DOHH2 (cell line): ENCODE measurements at regions not wholly inside any gene's neighbourhood (a gene's known extent, or its start where the extent isn't known, plus 50 kb on each side); places are given as distances from the start of the nearest gene placed in this dataset.

Experiments used
- H3F3A ChIP-seq: fragments of 200-600 bp; sonication (generic), shearing (Covaris generic); 2 replicates; pipeline ENCODE4 v1.6.0; 2016; ENCODE audit warnings: antibody characterized with exemption, mild to moderate bottlenecking; ENCODE audit not compliant: control insufficient read depth, insufficient read depth
- H3K27ac ChIP-seq: fragments of 200-600 bp; sonication (generic); 2 replicates; pipeline ENCODE4 v1.5.1; 2014; ENCODE audit warnings: low read depth, mild to moderate bottlenecking, low read length, moderate library complexity
- H3K27me3 ChIP-seq: fragments of 200-600 bp; sonication (generic); 2 replicates; pipeline ENCODE4 v1.6.1; 2014; ENCODE audit warnings: mild to moderate bottlenecking, low read length, mixed read lengths; ENCODE audit not compliant: control insufficient read depth
- H3K36me3 ChIP-seq: fragments of 200-600 bp; sonication (generic); 2 replicates; pipeline ENCODE4 v1.6.1; 2014; ENCODE audit warnings: mild to moderate bottlenecking, low read length, moderate library complexity, mixed read lengths; ENCODE audit not compliant: control insufficient read depth
- H3K4me1 ChIP-seq: fragments of 200-600 bp; sonication (generic); 2 replicates; pipeline ENCODE4 v1.6.1; 2014; ENCODE audit warnings: mild to moderate bottlenecking, low read length, mixed read lengths; ENCODE audit not compliant: control insufficient read depth
- H3K4me2 ChIP-seq: fragments of 200-600 bp; sonication (generic); 2 replicates; pipeline ENCODE4 v1.6.0; 2014; ENCODE audit warnings: mild to moderate bottlenecking, low read length, moderate library complexity
- H3K4me3 ChIP-seq: fragments of 200-600 bp; sonication (generic); 2 replicates; pipeline ENCODE4 v1.5.1; 2014; ENCODE audit warnings: mild to moderate bottlenecking, low read length, mixed read lengths
- H3K79me2 ChIP-seq: fragments of 200-600 bp; sonication (generic); 2 replicates; pipeline ENCODE4 v1.6.1; 2014; ENCODE audit warnings: mild to moderate bottlenecking, low read length, mixed read lengths; ENCODE audit not compliant: control insufficient read depth
- H3K9me2 ChIP-seq: fragments of 200-600 bp; sonication (generic); replicated peaks from 2 replicates; pipeline ENCODE4 v1.6.1; 2014; ENCODE audit warnings: mild to moderate bottlenecking, low read length, mixed read lengths; ENCODE audit not compliant: control insufficient read depth
- H3K9me3 ChIP-seq: fragments of 200-600 bp; sonication (generic); 2 replicates; pipeline ENCODE4 v1.6.1; 2014; ENCODE audit warnings: antibody characterized with exemption, low read length, mixed read lengths; ENCODE audit not compliant: control insufficient read depth, insufficient read depth
- H4K20me1 ChIP-seq: fragments of 200-600 bp; sonication (generic); 2 replicates; pipeline ENCODE4 v1.6.0; 2014; ENCODE audit warnings: low read depth, mild to moderate bottlenecking, antibody characterized with exemption, low read length, moderate library complexity; ENCODE audit not compliant: control insufficient read depth, insufficient read depth
- CTCF ChIP-seq: fragments of 200-600 bp; sonication (generic); IDR thresholded peaks from one replicate; pipeline ENCODE4 v1.5.1; 2014; ENCODE audit warnings: antibody characterized with exemption, mild to moderate bottlenecking, low read depth, low read length; ENCODE audit not compliant: poor library complexity, severe bottlenecking
- EZH2phosphoT487 ChIP-seq: fragments of 200-600 bp; sonication (generic); IDR thresholded peaks from 2 replicates; pipeline ENCODE4 v1.6.1; 2017; ENCODE audit warnings: borderline replicate concordance, mild to moderate bottlenecking, antibody characterized with exemption, low read length, moderate library complexity, mixed read lengths

- H3F3A ChIP-seq: no peaks in the 10 kb centered on the region
- H3K4me1 ChIP-seq: no peaks in the 10 kb centered on the region
- no peak overlapping the region for H3K27ac ChIP-seq
- TF ChIP-seq CTCF (no peak), EZH2phosphoT487 (no peak)
- no peaks in the 10 kb centered on the region for H3K36me3 ChIP-seq
- H3K4me3 ChIP-seq: no peak overlapping the region
- no peaks in the 10 kb centered on the region for H4K20me1 ChIP-seq
- no peaks in the 10 kb centered on the region for H3K79me2 ChIP-seq
- H3K9me3 ChIP-seq: no peaks in the 10 kb centered on the region
- no peaks in the 10 kb centered on the region for H3K27me3 ChIP-seq
- no peaks in the 10 kb centered on the region for H3K9me2 ChIP-seq
- H3K4me2 ChIP-seq: no peak overlapping the region
Observed at GRCh38 chr20:10832141-10832540, 158.3 kb upstream of the JAG1 start.

- Histone ChIP-seq H3K36me3 (no peaks in the 10 kb centered on the region), H3K4me3 (no peak overlapping the region), H3K9me3 (peaks cover 7% of the 10 kb centered on the region; the same call in 1 of the 2 replicates), H3K27me3 (no peaks in the 10 kb centered on the region), H3F3A (no peaks in the 10 kb centered on the region), H3K27ac (no peak overlapping the region), H3K4me1 (no peaks in the 10 kb centered on the region), H3K9me2 (no peaks in the 10 kb centered on the region), H3K79me2 (no peaks in the 10 kb centered on the region), H4K20me1 (no peaks in the 10 kb centered on the region), H3K4me2 (no peak overlapping the region)
- TF ChIP-seq EZH2phosphoT487: no peak
- TF ChIP-seq CTCF: no peak
Observed at GRCh38 chr20:10837901-10838300, 164.1 kb upstream of the JAG1 start.

GRCh38 chr20:10842116-10842515, 168.3 kb upstream of the JAG1 start:
- peaks cover 7% of the 10 kb centered on the region; the same call in 1 of the 2 replicates for H3K9me3 ChIP-seq

More at GRCh38 chr20:10842116-10842515, 168.3 kb upstream of the JAG1 start:
- no peaks in the 10 kb centered on the region for H3K27me3 ChIP-seq
- TF ChIP-seq EZH2phosphoT487: no peak
- no peak for TF ChIP-seq CTCF
- H3K36me3 ChIP-seq: no peaks in the 10 kb centered on the region
- no peak overlapping the region for H3K4me2 ChIP-seq
- no peaks in the 10 kb centered on the region for H4K20me1 ChIP-seq
- no peak overlapping the region for H3K4me3 ChIP-seq
- H3K27ac ChIP-seq: no peak overlapping the region
- H3F3A ChIP-seq: no peaks in the 10 kb centered on the region
- no peaks in the 10 kb centered on the region for H3K9me2 ChIP-seq
- no peaks in the 10 kb centered on the region for H3K4me1 ChIP-seq
- no peaks in the 10 kb centered on the region for H3K79me2 ChIP-seq
